K562 (cell line): ENCODE measurements at regions not wholly inside any gene's neighbourhood (a gene's known extent, or its start where the extent isn't known, plus 50 kb on each side); places are given as distances from the start of the nearest gene placed in this dataset.

Experiments
- ATAC-seq: fragments of 200-7000 bp; cut with Tn5 transposase; 3 replicates; pipeline ENCODE4 v1.9.1; 2020; ENCODE audit warnings: moderate library complexity
- BruUV-seq: library from RNA; stranded (reverse); fragments of 400-500 nt; replicated peaks from 2 replicates; lab custom pipeline; 2021; lab: Mats Ljungman, UMichigan
- CTCF ChIA-PET: fragments of 300-600 bp; formaldehyde crosslinking; extraction: SDS; loops from one replicate; lab custom pipeline; 2021; ENCODE audit warnings: low intra/inter-chr PET ratio; lab: Yijun Ruan, JAX
- POLR2A ChIA-PET: fragments of 300-600, 350-650 bp; sonication (Branson Sonifier 250); formaldehyde crosslinking; extraction: SDS; loops from one replicate; lab custom pipeline; 2021; ENCODE audit warnings: antibody characterized with exemption, inconsistent platforms; lab: Yijun Ruan, JAX
- DNase-seq, 4 experiments: peaks; one replicate each; pipeline versions ENCODE4 v3.0.0 to v3.0.0-alpha.2; 2011 to 2018; ENCODE audit warnings: low spot score in 3 of 4, mixed read lengths in 3 of 4; ENCODE audit errors: extremely low read depth in 1 of 4
- FAIRE-seq: peaks from 2 replicates; lab custom pipeline; 2011; peaks lifted over from hg19 to GRCh38; lab: Jason Lieb, UNC
- H2AFZ ChIP-seq: 2 replicates; pipeline ENCODE4 v1.6.0; 2011; ENCODE audit warnings: low read depth, low read length, control low read depth, inconsistent platforms
- H3K27ac ChIP-seq: fragments of 200-600 bp; 3 replicates; pipeline ENCODE4 v1.8.0; 2011; ENCODE audit warnings: low read depth, mild to moderate bottlenecking, control low read depth, inconsistent platforms, low read length, moderate library complexity, mixed read lengths; ENCODE audit errors: extremely low read depth
- H3K27me3 ChIP-seq, 2 experiments: fragments of 300-600 bp in 1 of 2; 2 replicates in 1 of 2; 3 replicates in 1 of 2; pipeline versions ENCODE4 v1.6.0 to v1.8.0; 2011; ENCODE audit warnings: inconsistent platforms in 2 of 2, low read length in 2 of 2, mild to moderate bottlenecking in 1 of 2, mixed read lengths in 1 of 2, moderate library complexity in 1 of 2; ENCODE audit not compliant: control insufficient read depth in 2 of 2, insufficient read depth in 2 of 2
- H3K36me3 ChIP-seq: fragments of 300-600 bp; 3 replicates; pipeline ENCODE4 v1.8.0; 2011; ENCODE audit warnings: mild to moderate bottlenecking, low read length, inconsistent platforms; ENCODE audit not compliant: control insufficient read depth, insufficient read depth
- H3K4me1 ChIP-seq, 2 experiments: fragments of 200-600 bp in 1 of 2; replicated peaks in 1 of 2; 2 replicates in 1 of 2; 3 replicates in 1 of 2; pipeline versions ENCODE4 v1.5.1 to v1.8.0; 2011; ENCODE audit warnings: inconsistent platforms in 2 of 2, low read length in 2 of 2, mild to moderate bottlenecking in 1 of 2, mixed read lengths in 1 of 2, moderate library complexity in 1 of 2; ENCODE audit not compliant: control insufficient read depth in 2 of 2, insufficient read depth in 2 of 2
- H3K4me2 ChIP-seq: 2 replicates; pipeline ENCODE4 v1.6.1; 2011; ENCODE audit warnings: low read length, control low read depth, inconsistent platforms, mixed read lengths; ENCODE audit not compliant: insufficient read depth
- H3K4me3 ChIP-seq: fragments of 200-600 bp; sonication (generic), shearing (Covaris generic); 2 replicates; pipeline ENCODE4 v1.5.1; 2016; ENCODE audit warnings: control low read depth, inconsistent platforms
- H3K79me2 ChIP-seq: fragments of 200-600 bp; 3 replicates; pipeline ENCODE4 v1.8.0; 2011; ENCODE audit warnings: low read length, inconsistent platforms; ENCODE audit not compliant: control insufficient read depth, insufficient read depth
- H3K9ac ChIP-seq, 2 experiments: 2 replicates each; pipeline versions ENCODE4 v1.6.0 to v1.6.1; 2011; ENCODE audit warnings: low read depth in 2 of 2, low read length in 2 of 2, control low read depth in 1 of 2, inconsistent platforms in 1 of 2, mild to moderate bottlenecking in 1 of 2, mixed read lengths in 1 of 2; ENCODE audit not compliant: insufficient read depth in 1 of 2
- H3K9me1 ChIP-seq: one replicate; pipeline ENCODE4 v1.6.0; 2011; ENCODE audit warnings: inconsistent platforms, mild to moderate bottlenecking, low read length, moderate library complexity; ENCODE audit not compliant: control insufficient read depth, insufficient read depth
- H3K9me3 ChIP-seq: replicated peaks from 2 replicates; pipeline ENCODE4 v1.5.1; 2011; ENCODE audit warnings: low read depth, low read length, inconsistent platforms; ENCODE audit not compliant: control insufficient read depth, insufficient read depth
- H4K20me1 ChIP-seq: replicated peaks from 2 replicates; pipeline ENCODE4 v1.6.1; 2011; ENCODE audit warnings: low read length, inconsistent platforms, mixed read lengths; ENCODE audit not compliant: control insufficient read depth, insufficient read depth
- L3MBTL2 ChIP-seq: fragments of 450-650 bp; IDR thresholded peaks from 2 replicates; pipeline ENCODE4 v1.6.1; 2016; ENCODE audit warnings: mild to moderate bottlenecking, moderate library complexity
- NRF1 ChIP-seq, 2 experiments: fragments of 450-650 bp; IDR thresholded peaks in 1 of 2; conservative IDR thresholded peaks in 1 of 2; 2 replicates each; pipeline ENCODE4 v1.6.1; 2014; ENCODE audit warnings: mild to moderate bottlenecking in 2 of 2
- RBM15 ChIP-seq: fragments of 200-400 bp; formaldehyde crosslinking; IDR thresholded peaks from 2 replicates; pipeline ENCODE4 v1.6.1; 2018; ENCODE audit warnings: mild to moderate bottlenecking, low read length, moderate library complexity; ENCODE audit not compliant: insufficient read depth
- ZFX ChIP-seq: sonication (generic); formaldehyde crosslinking; IDR thresholded peaks from 2 replicates; pipeline ENCODE4 v1.8.0; 2022; ENCODE audit warnings: mild to moderate bottlenecking, missing genetic modification reagents, moderate library complexity
- WGBS: fragments of 100-300 bp; shearing (Covaris generic); methylation state at CpG from one replicate; pipeline ENCODE4 v1.1.6; 2016; ENCODE audit warnings: low coverage, mixed read lengths; ENCODE audit not compliant: insufficient coverage; ENCODE audit errors: missing lambda C conversion rate; 5-methylcytosine and 5-hydroxymethylcytosine counted together
- in situ Hi-C: fragments of 300-500 bp; cut with MboI; formaldehyde crosslinking; loops from 4 replicates; pipeline ENCODE4 v1.15.0; 2018; ENCODE audit warnings: inconsistent platforms, mixed read lengths
- intact Hi-C: fragments of 100-400 bp; cut with micrococcal nuclease; formaldehyde crosslinking; loops from 2 replicates; pipeline ENCODE4 v1.14.2; 2022
- TF ChIP-seq, protein P1 (sequence below), 3 experiments: IDR thresholded peaks in 2 of 3; conservative IDR thresholded peaks in 1 of 3; 2 replicates each; pipeline ENCODE4 v1.5.1; 2011 to 2012; ENCODE audit warnings: low read length in 3 of 3, mild to moderate bottlenecking in 3 of 3, control low read depth in 2 of 3, improper control_type of control experiment in 1 of 3, inconsistent platforms in 1 of 3, low read depth in 1 of 3, mixed read lengths in 1 of 3, moderate library complexity in 1 of 3; ENCODE audit not compliant: insufficient read depth in 2 of 3
- TF ChIP-seq, protein P2 (sequence below): sonication (generic); formaldehyde crosslinking; IDR thresholded peaks from 2 replicates; pipeline ENCODE4 v1.8.0; 2022; ENCODE audit warnings: mild to moderate bottlenecking, missing genetic modification reagents, borderline replicate concordance

DNA sequence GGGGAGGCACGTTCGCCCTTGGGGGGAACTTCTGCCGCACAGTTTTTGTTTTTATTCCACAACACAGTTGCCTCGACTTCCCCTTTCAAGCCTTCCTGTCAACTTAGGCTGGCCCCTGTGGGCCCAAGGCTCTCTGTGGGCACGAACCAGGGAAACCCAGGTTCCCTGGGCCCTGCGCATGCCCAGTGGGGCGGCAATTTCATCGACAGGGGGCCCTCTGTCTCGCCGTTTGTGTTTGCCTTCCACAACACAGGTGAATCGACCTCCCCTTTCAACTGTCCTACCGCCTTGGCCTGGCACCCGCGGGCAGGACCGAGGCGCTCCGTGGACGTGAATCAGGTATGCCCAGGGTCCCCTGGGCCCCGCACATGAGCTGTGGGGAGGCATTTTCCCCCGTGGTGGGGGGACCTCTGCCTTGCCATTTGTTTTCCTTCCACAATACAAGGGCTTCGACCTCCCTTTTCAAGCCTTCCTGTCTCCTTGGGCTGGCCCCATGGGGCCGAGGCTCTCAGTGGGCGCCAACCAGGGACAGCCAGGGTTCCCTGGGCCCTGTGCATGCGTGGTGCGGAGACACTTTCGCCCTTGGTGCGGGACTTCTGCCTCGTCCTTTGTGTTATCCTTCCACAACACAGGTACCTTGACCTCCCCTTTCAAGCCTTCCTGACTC is 354.0 kb downstream of the ALG10 start:
- ChIA-PET CTCF (no interaction called here), POLR2A (no interaction called here)
- H3K9me1 ChIP-seq, result no peaks in the 10 kb centered on the region
- H3K9me3 ChIP-seq, result no peaks in the 10 kb centered on the region
- H3K4me1 ChIP-seq, result peaks cover 0 to 53% of the 10 kb centered on the region in 2 experiments; a peak in 4 of 5 replicates
- TSS peak; percentile 78 for BruUV-seq
- in situ Hi-C loops, result no loop called here
- intact Hi-C loops, result no loop called here
- no peak for FAIRE-seq
- WGBS, result 17% methylated on average over 27 of the region's 28 CpGs
- TF ChIP-seq NRF1 (conservative IDR thresholded peaks at IDR 0.05 in 1 of 2, IDR thresholded peaks at IDR 0.05 in 1 of 2) (peak; percentile 90 to 91), RBM15 (no peak), L3MBTL2 (peak; percentile 18; the same call in 1 of the 2 replicates), ZFX (CRISPR knock-in tag) (0 out of 2 replicates have a peak, but pooled peaks have one; percentile 18)
- TF ChIP-seq, protein P1, sequence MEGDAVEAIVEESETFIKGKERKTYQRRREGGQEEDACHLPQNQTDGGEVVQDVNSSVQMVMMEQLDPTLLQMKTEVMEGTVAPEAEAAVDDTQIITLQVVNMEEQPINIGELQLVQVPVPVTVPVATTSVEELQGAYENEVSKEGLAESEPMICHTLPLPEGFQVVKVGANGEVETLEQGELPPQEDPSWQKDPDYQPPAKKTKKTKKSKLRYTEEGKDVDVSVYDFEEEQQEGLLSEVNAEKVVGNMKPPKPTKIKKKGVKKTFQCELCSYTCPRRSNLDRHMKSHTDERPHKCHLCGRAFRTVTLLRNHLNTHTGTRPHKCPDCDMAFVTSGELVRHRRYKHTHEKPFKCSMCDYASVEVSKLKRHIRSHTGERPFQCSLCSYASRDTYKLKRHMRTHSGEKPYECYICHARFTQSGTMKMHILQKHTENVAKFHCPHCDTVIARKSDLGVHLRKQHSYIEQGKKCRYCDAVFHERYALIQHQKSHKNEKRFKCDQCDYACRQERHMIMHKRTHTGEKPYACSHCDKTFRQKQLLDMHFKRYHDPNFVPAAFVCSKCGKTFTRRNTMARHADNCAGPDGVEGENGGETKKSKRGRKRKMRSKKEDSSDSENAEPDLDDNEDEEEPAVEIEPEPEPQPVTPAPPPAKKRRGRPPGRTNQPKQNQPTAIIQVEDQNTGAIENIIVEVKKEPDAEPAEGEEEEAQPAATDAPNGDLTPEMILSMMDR (IDR thresholded peaks at IDR 0.05 in 2 of 3, conservative IDR thresholded peaks at IDR 0.05 in 1 of 3; ENCODE audit: insufficient read depth in 2 of 3, low read depth in 1 of 3, low read length in 3 of 3), result 0 out of 6 replicates have a peak, but pooled peaks of 1 of the 3 experiments have one; percentile 6
- TF ChIP-seq, protein P2, sequence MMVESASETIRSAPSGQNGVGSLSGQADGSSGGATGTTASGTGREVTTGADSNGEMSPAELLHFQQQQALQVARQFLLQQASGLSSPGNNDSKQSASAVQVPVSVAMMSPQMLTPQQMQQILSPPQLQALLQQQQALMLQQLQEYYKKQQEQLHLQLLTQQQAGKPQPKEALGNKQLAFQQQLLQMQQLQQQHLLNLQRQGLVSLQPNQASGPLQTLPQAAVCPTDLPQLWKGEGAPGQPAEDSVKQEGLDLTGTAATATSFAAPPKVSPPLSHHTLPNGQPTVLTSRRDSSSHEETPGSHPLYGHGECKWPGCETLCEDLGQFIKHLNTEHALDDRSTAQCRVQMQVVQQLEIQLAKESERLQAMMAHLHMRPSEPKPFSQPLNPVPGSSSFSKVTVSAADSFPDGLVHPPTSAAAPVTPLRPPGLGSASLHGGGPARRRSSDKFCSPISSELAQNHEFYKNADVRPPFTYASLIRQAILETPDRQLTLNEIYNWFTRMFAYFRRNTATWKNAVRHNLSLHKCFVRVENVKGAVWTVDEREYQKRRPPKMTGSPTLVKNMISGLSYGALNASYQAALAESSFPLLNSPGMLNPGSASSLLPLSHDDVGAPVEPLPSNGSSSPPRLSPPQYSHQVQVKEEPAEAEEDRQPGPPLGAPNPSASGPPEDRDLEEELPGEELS (CRISPR knock-in tag), result no peak
- peak overlapping the region; percentile 26 to 37; a peak in 3 of 4 replicates for H3K9ac ChIP-seq
- H3K27ac ChIP-seq, result no peak overlapping the region; the same call in 2 of the 3 replicates
- H3K4me3 ChIP-seq, result peak overlapping the region; percentile 19; the same call in 1 of the 2 replicates
- DNase-seq, result peak in 2 of 4 experiments; percentile 36 to 48
- H3K79me2 ChIP-seq, result no peaks in the 10 kb centered on the region
- peaks cover 6 to 34% of the 10 kb centered on the region in 2 experiments; a peak in 4 of 5 replicates for H3K27me3 ChIP-seq
- peak overlapping the region; percentile 83 for H2AFZ ChIP-seq
- no peaks in the 10 kb centered on the region for H3K36me3 ChIP-seq
- peak; percentile 37 for ATAC-seq
- peak overlapping the region; percentile 70 for H3K4me2 ChIP-seq
- 0 out of 2 replicates have a peak, but pooled peaks cover 4% of the 10 kb centered on the region for H4K20me1 ChIP-seq
